NCI-H748 (cell line): ENCODE measurements at regions not wholly inside any gene's neighbourhood (a gene's known extent, or its start where the extent isn't known, plus 50 kb on each side); places are given as distances from the start of the nearest gene placed in this dataset.
"Not testable (repeated sequence)": the region's sequence is repeated elsewhere in the genome, so short reads cannot be mapped to it uniquely, and the experiment has no call there.

Source experiments
- DNase-seq: peaks from one replicate; lab custom pipeline; 2025; ENCODE audit not compliant: unreplicated experiment; lab: John Stamatoyannopoulos, UW

GRCh38 chr9:85163415-85163814 is 493.9 kb downstream of the NTRK2 start:
- no peak for DNase-seq

GRCh38 chr9:85162822-85163221 is 493.3 kb downstream of the NTRK2 start:
- no peak for DNase-seq

DNA sequence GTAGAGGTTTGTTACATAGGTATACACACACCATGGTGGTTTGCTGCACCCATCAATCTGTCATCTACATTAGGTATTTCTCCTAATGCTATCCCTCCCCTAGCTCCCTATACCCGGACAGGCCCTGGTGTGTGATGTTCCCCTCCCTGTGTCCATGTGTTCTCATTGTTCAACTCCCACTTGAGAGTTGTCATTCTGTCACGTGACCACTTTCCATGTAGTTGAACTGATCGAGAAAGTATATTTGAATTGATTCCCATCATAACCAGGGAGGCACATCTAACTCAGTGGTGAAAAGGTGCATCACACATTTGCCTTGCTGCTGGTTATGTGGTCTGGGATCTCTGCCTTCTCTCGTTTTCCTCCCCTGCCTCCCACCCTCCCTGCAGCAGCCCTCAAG is 491.4 kb downstream of the NTRK2 start:
- not testable (repeated sequence) for DNase-seq

- DNase-seq: peak; percentile 72
These were observed 489.0 kb downstream of the NTRK2 start for GRCh38 chr9:85158512-85158911.

- no peak for DNase-seq
These were observed 488.2 kb downstream of the NTRK2 start for GRCh38 chr9:85157772-85158171.

DNA sequence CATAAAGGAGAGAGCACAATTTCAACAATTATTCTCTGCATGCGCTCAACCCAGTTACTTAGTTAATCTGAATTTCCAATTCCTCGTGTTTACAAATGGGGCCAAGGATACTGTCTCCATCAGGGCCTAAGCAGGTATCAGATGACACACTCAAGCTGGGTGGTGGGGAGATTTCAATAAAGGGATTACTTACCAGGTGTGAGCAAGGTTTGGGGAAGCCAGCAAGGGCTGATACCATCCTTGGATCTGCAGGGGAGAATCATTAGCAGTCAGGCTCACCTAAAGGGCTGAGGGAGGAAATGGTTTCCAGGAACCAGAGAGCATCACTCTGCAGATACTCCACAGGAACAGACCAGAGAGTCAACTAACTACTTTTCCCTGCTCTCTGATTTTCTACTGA is 487.1 kb downstream of the NTRK2 start:
- peak; percentile 79 for DNase-seq

DNA sequence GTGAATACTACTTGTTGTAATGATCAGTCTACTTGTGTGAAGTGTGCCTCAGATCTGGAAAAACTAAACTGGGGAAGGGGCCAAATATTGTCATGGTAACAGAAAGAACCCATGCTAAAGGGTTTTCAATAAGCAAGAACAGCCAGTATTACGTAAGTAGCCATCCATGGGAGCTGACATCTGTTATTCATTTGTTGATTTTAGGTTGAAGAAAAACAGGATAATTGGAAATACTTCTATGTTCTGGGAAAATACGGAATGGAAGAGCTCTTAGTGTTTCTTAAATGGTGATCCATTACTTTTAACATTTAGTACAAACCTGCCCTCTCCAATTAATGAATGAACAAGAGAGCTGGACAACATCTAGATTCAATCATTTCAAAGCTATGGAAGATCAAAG is 485.8 kb downstream of the NTRK2 start:
- no peak for DNase-seq

GRCh38 chr9:85151741-85152140 is 482.2 kb downstream of the NTRK2 start:
- DNase-seq: no peak

GRCh38 chr9:85151162-85151561 is 481.6 kb downstream of the NTRK2 start:
- DNase-seq: no peak

DNA sequence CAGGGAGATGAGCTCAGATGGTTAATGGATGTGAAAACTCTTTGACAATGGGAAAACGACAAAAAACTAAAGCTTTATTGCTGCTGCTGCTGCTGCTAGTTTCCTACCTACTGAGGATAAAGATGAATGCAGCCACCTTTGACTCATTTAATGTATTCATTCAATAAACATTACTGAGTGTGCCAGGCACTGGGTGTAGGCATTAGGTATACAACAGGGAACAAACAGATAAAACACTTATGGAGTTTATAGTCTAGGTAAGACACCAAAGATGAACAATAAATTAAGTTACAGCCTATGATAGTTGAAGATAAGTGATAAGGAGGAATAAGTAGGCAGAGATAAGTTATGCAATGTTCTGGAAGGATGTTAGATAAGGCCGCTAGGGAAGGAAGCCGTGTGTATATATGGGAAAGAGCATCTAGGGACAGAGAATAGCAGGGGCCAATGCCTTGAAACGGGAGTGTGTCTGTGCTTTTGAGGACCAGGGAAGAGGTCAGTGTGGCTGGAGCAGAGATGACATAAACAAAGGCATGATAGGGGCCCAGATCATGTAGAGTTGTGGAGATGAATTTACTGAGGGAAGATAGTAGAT is 477.6 kb downstream of the NTRK2 start:
- DNase-seq: no peak

DNA sequence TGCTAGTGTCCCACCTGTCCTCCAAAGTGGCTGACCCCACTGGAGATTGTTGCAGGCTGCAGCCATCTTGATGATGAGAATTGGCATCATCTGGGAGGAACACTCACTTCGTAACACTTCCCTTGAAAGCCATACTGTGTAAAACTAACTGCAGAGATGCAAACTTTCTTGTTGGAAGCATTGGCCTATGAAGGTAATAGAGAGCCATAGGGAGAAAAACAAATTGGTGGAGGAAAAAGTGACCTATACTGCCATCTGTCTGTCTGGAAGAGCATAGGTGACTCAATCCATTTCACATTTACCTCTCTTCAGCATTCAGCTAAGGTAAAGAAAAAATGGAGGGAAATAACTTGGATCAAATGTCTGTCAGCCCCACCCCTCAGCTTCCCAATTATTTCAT is 473.4 kb downstream of the NTRK2 start:
- DNase-seq: peak; percentile 56

GRCh38 chr9:85142496-85142911 is 473.0 kb downstream of the NTRK2 start:
- no peak for DNase-seq

- peak; percentile 10 for DNase-seq
These were observed 468.2 kb downstream of the NTRK2 start for GRCh38 chr9:85137696-85138095.

GRCh38 chr9:85136987-85137386 is 467.5 kb downstream of the NTRK2 start:
- no peak for DNase-seq

DNA sequence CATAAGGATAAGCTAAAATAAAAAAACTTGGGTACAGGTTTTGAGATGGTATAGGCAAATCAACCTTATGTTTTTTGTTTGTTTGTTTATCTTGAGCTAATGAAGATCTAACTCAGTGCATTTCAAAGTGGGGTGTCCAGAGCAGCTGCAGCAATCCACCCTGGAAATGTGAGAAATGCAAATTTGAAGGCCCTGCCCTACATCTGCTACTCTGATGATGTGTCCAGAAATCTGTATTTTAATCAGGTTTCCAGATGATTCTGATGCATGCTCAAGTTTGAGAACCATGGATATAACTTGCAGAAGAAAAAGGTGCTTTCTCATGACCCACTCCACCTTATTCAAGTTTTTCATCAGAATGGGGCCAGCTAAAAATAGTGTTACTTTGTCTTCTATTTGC is 467.0 kb downstream of the NTRK2 start:
- DNase-seq: no peak

DNA sequence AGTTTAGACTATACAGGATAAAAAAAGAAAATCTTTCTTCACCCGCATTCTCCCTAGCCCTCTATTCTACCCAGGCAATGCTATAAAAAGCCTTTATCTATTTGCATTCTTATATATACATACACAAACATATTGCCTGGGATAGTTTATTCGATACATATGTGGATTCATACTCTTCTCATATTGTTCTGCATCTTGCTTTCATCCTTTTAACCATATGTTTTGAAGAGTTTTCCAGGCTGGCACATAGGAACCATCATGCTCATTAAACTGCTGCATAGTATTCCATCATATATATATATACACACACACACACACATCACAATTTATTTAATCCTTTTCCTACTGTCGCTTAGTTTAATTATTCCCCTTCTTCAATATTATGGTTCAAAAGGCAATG is 461.2 kb downstream of the NTRK2 start:
- DNase-seq: no peak

DNA sequence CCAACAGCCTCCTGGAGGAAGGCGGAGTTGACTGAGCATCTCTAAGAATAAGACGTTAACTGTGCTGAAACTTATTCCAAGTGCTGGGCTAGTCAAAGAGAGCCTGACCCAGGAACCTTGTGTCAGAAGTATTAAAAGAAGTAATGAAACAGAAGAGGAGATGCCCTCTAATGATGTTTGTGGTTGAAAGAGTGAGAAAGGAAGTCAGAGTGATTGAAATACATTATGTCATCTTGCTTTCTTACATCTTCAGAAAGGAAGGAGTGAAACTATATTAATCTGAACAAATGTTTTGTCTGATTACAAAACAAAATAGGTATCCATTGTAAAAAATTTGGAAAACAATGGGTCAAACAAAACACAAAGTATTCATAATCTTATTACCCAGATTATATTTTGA is 460.7 kb downstream of the NTRK2 start:
- no peak for DNase-seq

DNA sequence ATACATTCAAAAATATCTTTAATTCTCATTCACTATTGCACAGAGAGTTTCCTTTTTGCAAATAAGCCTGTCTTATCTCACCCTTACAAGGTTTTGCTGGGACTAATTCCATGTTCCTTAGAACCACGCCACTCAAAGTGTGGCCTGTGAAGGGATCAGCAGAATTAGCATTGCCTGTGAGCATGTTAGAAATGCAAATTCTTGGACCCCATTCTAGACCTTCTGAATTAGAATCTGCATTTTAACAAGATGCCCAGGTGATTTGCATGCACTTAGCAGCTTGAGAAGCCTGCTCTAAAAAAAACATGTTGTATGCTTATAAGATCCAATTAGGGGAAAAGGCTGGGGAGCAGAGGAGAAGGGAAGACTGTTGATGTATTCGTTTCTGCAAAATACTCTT is 460.0 kb downstream of the NTRK2 start:
- DNase-seq: no peak

DNA sequence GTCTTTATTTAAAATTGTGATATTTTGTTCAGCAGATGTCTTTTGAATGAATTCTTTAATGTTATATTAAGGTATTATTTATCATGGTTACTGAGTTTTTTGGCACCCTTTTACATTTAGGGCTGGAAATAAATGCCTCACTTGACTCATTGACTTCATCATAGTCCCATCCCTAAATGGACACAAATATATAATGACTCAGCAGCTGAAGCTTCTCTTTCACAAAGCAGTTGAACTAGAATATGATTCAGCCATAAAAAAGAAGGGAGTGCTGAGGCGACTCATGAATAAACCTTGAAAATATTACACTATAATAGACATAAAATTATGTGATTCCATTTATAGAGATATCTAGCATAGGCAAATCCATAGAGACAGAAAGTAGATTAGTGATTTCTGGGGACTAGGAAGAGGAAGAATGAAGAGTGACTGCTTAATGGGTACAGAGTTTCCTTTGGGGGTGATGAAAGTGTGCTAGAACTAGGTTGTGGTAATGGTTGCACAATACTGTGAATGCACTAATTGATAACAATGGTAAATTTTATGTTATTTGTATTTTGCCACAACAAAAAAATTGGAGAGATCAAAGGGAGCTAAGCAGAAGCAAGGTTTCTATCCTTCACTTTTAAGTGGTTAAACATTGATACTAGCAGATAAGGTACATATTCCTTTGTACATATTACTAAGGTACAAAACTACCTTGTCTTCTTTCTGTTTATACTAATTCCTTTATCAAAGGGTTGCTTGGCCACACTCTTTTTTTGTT is 449.6 kb downstream of the NTRK2 start:
- DNase-seq: no peak

DNA sequence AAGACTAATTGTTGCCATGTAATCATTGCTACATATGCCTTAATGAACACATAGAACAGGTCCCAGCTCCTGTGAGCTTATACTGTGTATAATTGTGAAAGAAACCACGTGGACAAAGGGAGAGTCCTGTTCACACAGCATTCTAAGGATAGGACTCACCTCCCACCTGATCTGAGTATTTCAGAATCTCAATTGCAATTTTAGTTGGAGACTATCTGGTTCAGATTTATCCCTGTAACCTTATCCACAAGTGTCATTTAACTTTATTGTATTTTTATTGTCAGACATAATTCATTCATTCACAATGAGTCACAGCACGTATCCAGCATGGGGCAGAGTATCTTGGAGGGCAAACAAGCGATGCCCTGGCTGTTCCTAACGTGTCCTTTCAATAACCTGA is 448.3 kb downstream of the NTRK2 start:
- DNase-seq: peak; percentile 33

DNA sequence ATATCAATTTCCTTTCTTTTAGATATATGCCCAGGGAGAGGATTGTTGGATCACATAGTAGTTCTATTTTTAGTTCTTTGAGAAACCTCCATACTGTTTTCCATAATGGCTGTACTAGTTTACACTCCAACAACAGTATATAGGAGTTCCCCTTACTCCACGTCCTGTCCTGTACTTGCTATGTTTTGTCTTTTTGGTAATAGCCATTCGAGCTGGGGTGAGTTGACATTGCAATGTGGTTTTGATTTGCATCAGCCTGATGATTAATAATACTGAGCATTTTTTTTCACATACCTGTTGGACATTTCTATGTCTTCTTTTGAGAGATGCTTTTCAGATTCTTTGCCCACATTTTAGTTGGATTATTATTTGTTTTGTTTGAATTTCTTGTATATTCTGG is 445.9 kb downstream of the NTRK2 start:
- DNase-seq: no peak

GRCh38 chr9:85114799-85115198 is 445.3 kb downstream of the NTRK2 start:
- peak; percentile 12 for DNase-seq

DNA sequence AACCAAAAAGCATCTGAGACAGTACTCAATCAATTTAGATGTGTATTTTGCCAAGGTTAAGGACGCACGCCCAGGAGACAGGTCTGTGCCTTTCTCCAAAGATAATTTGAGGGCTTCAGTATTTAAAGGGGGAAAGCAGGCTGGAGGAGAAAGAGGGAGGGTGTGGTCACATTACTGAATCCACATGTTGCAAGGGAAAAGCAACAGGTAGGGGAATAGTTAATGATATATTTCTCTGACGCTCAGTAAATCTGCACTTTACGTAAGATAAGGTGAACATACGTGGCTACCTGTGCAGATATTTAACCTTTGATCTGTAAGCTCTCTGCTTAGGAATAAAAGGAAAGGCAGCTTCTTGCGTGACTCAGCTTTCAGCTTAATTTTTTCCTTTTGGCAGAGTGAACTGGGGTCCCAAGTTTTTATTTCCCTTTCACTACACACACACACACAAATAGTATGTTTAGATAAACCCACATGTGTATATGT is 443.4 kb downstream of the NTRK2 start:
- no peak for DNase-seq
